Peyer's patch (tissue), 4 donors: ENCODE measurements at regions not wholly inside any gene's neighbourhood (a gene's known extent, or its start where the extent isn't known, plus 50 kb on each side); places are given as distances from the start of the nearest gene placed in this dataset.

Experiments used
- DNase-seq, 3 donors: peaks; one replicate each; pipeline ENCODE4 v3.0.0-alpha.2; 2017 to 2019
- H3K27ac ChIP-seq, 4 donors: fragments of 200-600 bp; sonication (generic); one replicate each; pipeline ENCODE4 v1.5.1; 2016 to 2019
- H3K27me3 ChIP-seq, 2 donors: fragments of 200-600 bp; sonication (generic); one replicate each; pipeline ENCODE4 v1.5.1; 2019
- H3K36me3 ChIP-seq, 3 donors: fragments of 200-600 bp; sonication (generic); one replicate each; pipeline ENCODE4 v1.5.1; 2016 to 2019
- H3K4me1 ChIP-seq, 4 donors: fragments of 200-600 bp; sonication (generic); one replicate each; pipeline ENCODE4 v1.5.1; 2016 to 2019
- H3K4me3 ChIP-seq, 4 donors: fragments of 200-600 bp; sonication (generic); 1 replicate in 3 of 4; 2 replicates in 1 of 4; pipeline ENCODE4 v1.5.1; 2016 to 2019; ENCODE audit warnings: mild to moderate bottlenecking in 1 of 4
- H3K9me3 ChIP-seq, 4 donors: fragments of 200-600 bp; sonication (generic); one replicate each; pipeline ENCODE4 v1.5.1; 2016 to 2019; ENCODE audit warnings: mild to moderate bottlenecking in 1 of 4
- CTCF ChIP-seq, 6 experiments: fragments of 450-650 bp in 4 of 6; fragments of 200-600 bp in 2 of 6; sonication (generic) in 1 of 6; IDR thresholded peaks; one replicate each; pipeline ENCODE4 v1.5.1; 2017 to 2019; ENCODE audit warnings: antibody characterized with exemption in 6 of 6, mild to moderate bottlenecking in 3 of 6, moderate library complexity in 1 of 6
- POLR2A ChIP-seq, 2 donors: fragments of 450-650 bp; IDR thresholded peaks; one replicate each; pipeline ENCODE4 v1.5.1; 2017; ENCODE audit warnings: antibody characterized with exemption in 2 of 2, mild to moderate bottlenecking in 2 of 2, moderate library complexity in 2 of 2

GRCh38 chr20:50396623-50397022, 113.6 kb upstream of the PTPN1 start:
- Histone ChIP-seq H3K9me3 (no peaks in the 10 kb centered on the region), H3K4me3 (no peak overlapping the region), H3K4me1 (peaks cover 0 to 20% (median 0%) of the 10 kb centered on the region in 4 donors), H3K27me3 (no peaks in the 10 kb centered on the region), H3K27ac (peak overlapping the region in 1 of 4 donors; percentile 61), H3K36me3 (no peaks in the 10 kb centered on the region)
- no peak for DNase-seq
- TF ChIP-seq CTCF (IDR thresholded peaks at IDR 0.05): no peak
- TF ChIP-seq POLR2A (IDR thresholded peaks at IDR 0.05): no peak

- H3K4me3 ChIP-seq: no peak overlapping the region
- no peaks in the 10 kb centered on the region for H3K36me3 ChIP-seq
- peak overlapping the region in 1 of 4 donors; percentile 61 for H3K27ac ChIP-seq
- no peaks in the 10 kb centered on the region for H3K9me3 ChIP-seq
- no peak for DNase-seq
- H3K27me3 ChIP-seq: no peaks in the 10 kb centered on the region
- TF ChIP-seq CTCF (IDR thresholded peaks at IDR 0.05): no peak
- no peak for TF ChIP-seq POLR2A (IDR thresholded peaks at IDR 0.05)
- H3K4me1 ChIP-seq: peaks cover 0 to 20% (median 0%) of the 10 kb centered on the region in 4 donors
These were observed 113.1 kb upstream of the PTPN1 start for GRCh38 chr20:50397058-50397457.

- DNase-seq: no peak
- H3K4me3 ChIP-seq: no peak overlapping the region
- H3K27me3 ChIP-seq: no peaks in the 10 kb centered on the region
- no peaks in the 10 kb centered on the region for H3K9me3 ChIP-seq
- no peak for TF ChIP-seq CTCF (IDR thresholded peaks at IDR 0.05)
- TF ChIP-seq POLR2A (IDR thresholded peaks at IDR 0.05): no peak
- no peaks in the 10 kb centered on the region for H3K36me3 ChIP-seq
- peaks cover 0 to 20% (median 0%) of the 10 kb centered on the region in 4 donors for H3K4me1 ChIP-seq
- peak overlapping the region in 1 of 4 donors; percentile 63 for H3K27ac ChIP-seq
These were observed 112.1 kb upstream of the PTPN1 start for GRCh38 chr20:50398064-50398463.

GRCh38 chr20:50398471-50398820, 111.7 kb upstream of the PTPN1 start:
- Histone ChIP-seq H3K4me3 (no peak overlapping the region), H3K36me3 (no peaks in the 10 kb centered on the region), H3K27ac (peak overlapping the region in 1 of 4 donors; percentile 63), H3K27me3 (no peaks in the 10 kb centered on the region), H3K4me1 (peaks cover 0 to 20% (median 0%) of the 10 kb centered on the region in 4 donors), H3K9me3 (no peaks in the 10 kb centered on the region)
- no peak for TF ChIP-seq POLR2A (IDR thresholded peaks at IDR 0.05)
- TF ChIP-seq CTCF (IDR thresholded peaks at IDR 0.05): no peak
- DNase-seq: no peak

- no peak for DNase-seq
- peaks cover 0 to 20% (median 0%) of the 10 kb centered on the region in 4 donors for H3K4me1 ChIP-seq
- H3K27ac ChIP-seq: peak overlapping the region in 3 of 4 donors; percentile 22 to 63 (median 52)
These were observed 111.2 kb upstream of the PTPN1 start for GRCh38 chr20:50398821-50399554.

More at GRCh38 chr20:50398821-50399554, 111.2 kb upstream of the PTPN1 start:
- no peaks in the 10 kb centered on the region for H3K9me3 ChIP-seq
- H3K27me3 ChIP-seq: no peaks in the 10 kb centered on the region
- no peak for TF ChIP-seq CTCF (IDR thresholded peaks at IDR 0.05)
- TF ChIP-seq POLR2A (IDR thresholded peaks at IDR 0.05): no peak
- no peaks in the 10 kb centered on the region for H3K36me3 ChIP-seq
- no peak overlapping the region for H3K4me3 ChIP-seq
